HEK293T (cell line): ENCODE measurements at regions not wholly inside any gene's neighbourhood (a gene's known extent, or its start where the extent isn't known, plus 50 kb on each side); places are given as distances from the start of the nearest gene placed in this dataset.

Experiments used
- CTCF ChIA-PET: fragments of 350-600 bp; formaldehyde crosslinking; extraction: SDS; loops from one replicate; lab custom pipeline; 2021; ENCODE audit warnings: antibody characterized with exemption, inconsistent platforms; lab: Yijun Ruan, JAX
- POLR2A ChIA-PET: fragments of 350-600 bp; formaldehyde crosslinking; extraction: SDS; loops from one replicate; lab custom pipeline; 2020; ENCODE audit warnings: antibody characterized with exemption, inconsistent platforms; lab: Yijun Ruan, JAX
- DNase-seq: peaks from one replicate; pipeline ENCODE4 v3.0.0; 2012; ENCODE audit warnings: mixed read lengths; ENCODE audit errors: extremely low spot score
- ARNT ChIP-seq: fragments of 450-650 bp; IDR thresholded peaks from 2 replicates; pipeline ENCODE4 v1.6.1; 2017; ENCODE audit warnings: mild to moderate bottlenecking
- BHLHE40 ChIP-seq: fragments of 450-650 bp; IDR thresholded peaks from 2 replicates; pipeline ENCODE4 v1.6.1; 2016; ENCODE audit warnings: mild to moderate bottlenecking, moderate library complexity, borderline replicate concordance
- CTBP1 ChIP-seq: fragments of 450-650 bp; IDR thresholded peaks from 2 replicates; pipeline ENCODE4 v1.6.1; 2016; ENCODE audit warnings: borderline replicate concordance
- ELF4 ChIP-seq: fragments of 450-650 bp; IDR thresholded peaks from 2 replicates; pipeline ENCODE4 v1.6.1; 2017; ENCODE audit warnings: antibody characterized with exemption
- FOXA1 ChIP-seq: fragments of 450-650 bp; IDR thresholded peaks from 2 replicates; pipeline ENCODE4 v1.6.1; 2016; ENCODE audit warnings: mild to moderate bottlenecking
- FOXK2 ChIP-seq: fragments of 450-650 bp; IDR thresholded peaks from 2 replicates; pipeline ENCODE4 v1.6.1; 2016; ENCODE audit warnings: mild to moderate bottlenecking
- FOXM1 ChIP-seq: fragments of 450-650 bp; IDR thresholded peaks from 2 replicates; pipeline ENCODE4 v1.6.1; 2017; ENCODE audit warnings: mild to moderate bottlenecking, borderline replicate concordance
- HDGF ChIP-seq: fragments of 450-650 bp; IDR thresholded peaks from 2 replicates; pipeline ENCODE4 v1.6.1; 2017; ENCODE audit warnings: antibody characterized with exemption, borderline replicate concordance
- L3MBTL2 ChIP-seq: fragments of 450-650 bp; conservative IDR thresholded peaks from 2 replicates; pipeline ENCODE4 v1.6.1; 2016; ENCODE audit warnings: mild to moderate bottlenecking
- LEF1 ChIP-seq: fragments of 450-650 bp; IDR thresholded peaks from 2 replicates; pipeline ENCODE4 v1.6.1; 2017; ENCODE audit warnings: mild to moderate bottlenecking, borderline replicate concordance
- NFRKB ChIP-seq: fragments of 450-650 bp; IDR thresholded peaks from 2 replicates; pipeline ENCODE4 v1.6.1; 2016; ENCODE audit warnings: mild to moderate bottlenecking, moderate library complexity
- SP1 ChIP-seq: fragments of 450-650 bp; IDR thresholded peaks from 2 replicates; pipeline ENCODE4 v1.6.1; 2017
- SUZ12 ChIP-seq: fragments of 450-650 bp; IDR thresholded peaks from 2 replicates; pipeline ENCODE4 v1.6.1; 2016; ENCODE audit warnings: mild to moderate bottlenecking
- TARDBP ChIP-seq: fragments of 450-650 bp; IDR thresholded peaks from 2 replicates; pipeline ENCODE4 v1.6.1; 2016
- ZNF384 ChIP-seq: fragments of 450-650 bp; IDR thresholded peaks from 2 replicates; pipeline ENCODE4 v1.6.1; 2016
- TF ChIP-seq, protein P1 (sequence below): fragments of 450-650 bp; IDR thresholded peaks from 2 replicates; pipeline ENCODE4 v1.6.1; 2016

DNA sequence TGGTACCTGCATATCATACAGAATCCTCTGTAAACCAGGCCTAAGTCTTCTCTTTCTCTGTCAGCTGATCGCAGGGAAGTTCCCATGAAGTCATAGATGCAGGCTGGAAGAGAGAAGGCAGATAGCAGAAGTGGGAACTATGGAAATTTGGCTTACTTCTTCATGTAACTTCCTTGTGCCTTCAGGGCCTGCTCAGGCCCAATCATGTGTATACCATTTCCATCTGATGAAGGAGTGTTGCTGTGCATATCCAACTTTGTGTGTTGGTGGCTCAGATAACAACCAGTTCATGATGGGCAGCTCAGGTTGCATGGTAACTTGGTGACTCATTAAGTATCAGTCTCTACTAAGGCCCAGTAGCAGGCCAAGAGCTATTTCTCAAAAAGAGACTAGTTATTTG lies 53.1 kb upstream of the CEP295 start:
- no peak for DNase-seq
- ChIA-PET CTCF (no interaction called here), POLR2A (interaction anchor here (0.6 kb wide), 1 partner anchor 1507 kb away, joined by 3 read pairs; no protein-coding TSS in a partner anchor)
- TF ChIP-seq ZNF384: no peak
- TF ChIP-seq L3MBTL2: no peak
- TF ChIP-seq CTBP1: no peak
- TF ChIP-seq, protein P1, sequence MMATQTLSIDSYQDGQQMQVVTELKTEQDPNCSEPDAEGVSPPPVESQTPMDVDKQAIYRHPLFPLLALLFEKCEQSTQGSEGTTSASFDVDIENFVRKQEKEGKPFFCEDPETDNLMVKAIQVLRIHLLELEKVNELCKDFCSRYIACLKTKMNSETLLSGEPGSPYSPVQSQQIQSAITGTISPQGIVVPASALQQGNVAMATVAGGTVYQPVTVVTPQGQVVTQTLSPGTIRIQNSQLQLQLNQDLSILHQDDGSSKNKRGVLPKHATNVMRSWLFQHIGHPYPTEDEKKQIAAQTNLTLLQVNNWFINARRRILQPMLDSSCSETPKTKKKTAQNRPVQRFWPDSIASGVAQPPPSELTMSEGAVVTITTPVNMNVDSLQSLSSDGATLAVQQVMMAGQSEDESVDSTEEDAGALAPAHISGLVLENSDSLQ: no peak
- no peak for TF ChIP-seq TARDBP
- no peak for TF ChIP-seq ARNT
- TF ChIP-seq NFRKB: no peak
- TF ChIP-seq BHLHE40: no peak
- no peak for TF ChIP-seq HDGF
- no peak for TF ChIP-seq FOXA1
- TF ChIP-seq SUZ12: no peak
- no peak for TF ChIP-seq FOXK2
- TF ChIP-seq ELF4: no peak
- no peak for TF ChIP-seq SP1
- no peak for TF ChIP-seq FOXM1

DNA sequence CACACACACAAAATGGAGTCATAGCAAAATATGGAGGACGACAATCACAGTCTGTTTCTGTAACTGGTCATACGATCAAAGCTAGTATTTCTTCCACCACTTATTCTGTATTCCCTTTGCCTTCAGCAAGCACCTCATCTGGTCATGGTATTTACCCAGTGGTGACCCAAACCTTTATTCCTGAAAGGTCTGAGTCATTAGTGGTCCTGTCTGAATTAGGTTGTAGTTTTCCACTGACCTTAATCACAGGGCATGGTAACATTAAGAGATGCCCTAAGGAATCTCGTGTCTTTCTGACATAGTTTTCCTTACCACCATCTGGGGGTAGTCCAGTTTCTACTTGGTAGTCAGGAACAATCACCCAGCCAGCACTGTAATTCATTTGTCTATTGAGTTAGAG lies 54.8 kb upstream of the CEP295 start:
- TF ChIP-seq BHLHE40: no peak
- TF ChIP-seq L3MBTL2: no peak
- TF ChIP-seq, protein P1: no peak
- no peak for TF ChIP-seq LEF1
- TF ChIP-seq ARNT: no peak
- TF ChIP-seq NFRKB: no peak
- TF ChIP-seq FOXK2: no peak
- no peak for TF ChIP-seq HDGF
- TF ChIP-seq FOXM1: no peak
- TF ChIP-seq SUZ12: no peak
- TF ChIP-seq ZNF384: no peak
- TF ChIP-seq ELF4: no peak
- TF ChIP-seq CTBP1: no peak
- no peak for TF ChIP-seq SP1
- TF ChIP-seq TARDBP: no peak
- TF ChIP-seq FOXA1: no peak
- DNase-seq: no peak
- ChIA-PET POLR2A (no interaction called here), CTCF (no interaction called here)

DNA sequence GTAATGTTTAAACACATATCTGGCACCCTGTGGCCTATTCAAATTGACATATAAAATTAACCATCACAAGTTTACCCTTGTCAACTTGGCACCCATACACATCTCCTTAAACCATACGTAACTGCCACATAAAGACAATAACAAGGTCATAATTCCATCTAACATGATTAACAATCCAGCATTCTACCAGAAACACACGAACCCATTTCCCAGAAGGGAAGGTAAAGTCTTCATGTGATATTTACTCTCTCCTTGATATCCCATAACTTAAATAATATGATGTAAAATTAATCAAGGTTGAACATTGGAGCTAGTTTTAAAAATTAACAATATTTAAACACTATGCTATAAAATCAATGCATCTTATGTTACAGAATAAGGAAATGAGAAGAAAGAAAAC lies 55.2 kb upstream of the CEP295 start:
- ChIA-PET POLR2A (no interaction called here), CTCF (no interaction called here)
- TF ChIP-seq SP1: no peak
- no peak for TF ChIP-seq BHLHE40
- no peak for TF ChIP-seq HDGF
- TF ChIP-seq CTBP1: no peak
- no peak for TF ChIP-seq LEF1
- TF ChIP-seq NFRKB: no peak
- TF ChIP-seq SUZ12: no peak
- TF ChIP-seq TARDBP: no peak
- TF ChIP-seq, protein P1: no peak
- TF ChIP-seq FOXK2: no peak
- no peak for TF ChIP-seq L3MBTL2
- no peak for TF ChIP-seq ELF4
- TF ChIP-seq FOXM1: no peak
- TF ChIP-seq ARNT: no peak
- TF ChIP-seq ZNF384: no peak
- TF ChIP-seq FOXA1: no peak
- no peak for DNase-seq

DNA sequence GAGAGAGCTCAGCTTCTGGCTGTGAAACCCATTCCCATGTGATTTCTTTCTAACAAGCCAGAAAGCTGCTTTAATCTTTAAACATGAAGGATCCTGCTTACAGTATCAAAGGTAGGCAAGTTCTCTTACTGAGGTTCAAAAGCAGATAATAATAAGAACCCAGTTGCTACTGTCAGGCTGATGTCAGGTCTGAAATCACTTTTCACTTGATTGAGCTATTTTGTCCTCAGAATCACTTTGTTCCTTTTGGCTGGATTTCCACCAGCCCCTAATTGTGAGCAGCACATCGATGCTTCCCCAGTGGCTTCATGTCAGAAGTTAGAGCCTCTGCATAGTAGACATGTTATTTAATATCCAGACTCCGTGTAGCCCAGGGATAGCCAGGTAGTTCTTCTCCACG lies 55.8 kb upstream of the CEP295 start:
- DNase-seq: no peak
- POLR2A ChIA-PET: no interaction called here
- CTCF ChIA-PET: no interaction called here
- TF ChIP-seq NFRKB (no peak), ZNF384 (no peak), ARNT (no peak), ELF4 (no peak), SUZ12 (no peak), SP1 (no peak), HDGF (no peak), FOXM1 (no peak), FOXK2 (no peak), CTBP1 (no peak), TARDBP (no peak), L3MBTL2 (no peak)
- TF ChIP-seq, protein P1: no peak

DNA sequence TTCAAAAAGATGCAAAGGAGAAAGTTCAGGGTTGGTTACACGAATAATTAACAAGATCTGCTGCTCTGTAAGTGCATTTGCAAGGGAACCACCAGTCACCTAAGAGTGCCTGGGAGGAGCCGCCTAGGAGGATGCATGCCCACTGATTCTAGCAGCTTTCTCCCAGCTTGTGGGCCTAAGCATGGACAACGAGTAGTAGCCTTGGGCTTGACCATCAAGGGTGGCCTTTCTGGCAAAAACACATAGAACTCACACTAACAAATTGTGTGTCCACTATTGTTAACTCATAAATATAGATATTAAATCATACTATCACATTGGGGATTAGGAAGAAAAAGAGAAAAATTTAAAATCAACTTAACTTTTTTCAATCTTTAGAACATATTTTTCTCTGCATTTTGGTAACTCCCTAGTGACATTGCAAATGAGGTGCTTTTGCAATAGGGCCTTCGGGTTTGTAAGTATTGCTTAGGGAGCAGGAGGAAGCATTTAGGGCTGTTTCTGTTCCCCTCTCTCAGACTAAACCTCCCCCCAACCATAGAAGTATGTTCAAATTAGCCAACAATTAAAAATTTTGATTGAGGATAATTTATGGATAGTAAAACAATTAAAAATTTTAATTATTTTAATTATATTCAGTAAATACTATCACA lies 57.3 kb upstream of the CEP295 start:
- POLR2A ChIA-PET: no interaction called here

More for the DNA sequence above, 57.3 kb upstream of the CEP295 start:
- CTCF ChIA-PET: no interaction called here
- TF ChIP-seq TARDBP (no peak), ARNT (no peak), LEF1 (no peak), FOXA1 (no peak), NFRKB (no peak)
- TF ChIP-seq, protein P1: no peak
- no peak for DNase-seq
